Keratinocyte (primary cell): ENCODE measurements at regions not wholly inside any gene's neighbourhood (a gene's known extent, or its start where the extent isn't known, plus 50 kb on each side); places are given as distances from the start of the nearest gene placed in this dataset.
A peak's percentile ranks its signal among the peaks of the same experiment; 100 is the strongest.

Experiments
- DNase-seq: peaks from one replicate; pipeline ENCODE4 v3.0.0-alpha.2; 2011; ENCODE audit warnings: low read depth, missing footprints, low spot score
- FAIRE-seq: peaks from 2 replicates; lab custom pipeline; 2011; peaks lifted over from hg19 to GRCh38; lab: Jason Lieb, UNC
- H2AFZ ChIP-seq: 2 replicates; pipeline ENCODE4 v1.6.0; 2012; ENCODE audit warnings: low read length, control low read depth, inconsistent platforms; ENCODE audit not compliant: control insufficient read depth
- H3K27ac ChIP-seq: 2 replicates; pipeline ENCODE4 v1.5.1; 2011; ENCODE audit warnings: low read length; ENCODE audit not compliant: control insufficient read depth, insufficient read depth
- H3K27me3 ChIP-seq: 3 replicates; pipeline ENCODE4 v1.6.0; 2011; ENCODE audit warnings: low read length; ENCODE audit not compliant: control insufficient read depth, insufficient read depth; ENCODE audit errors: extremely low read depth
- H3K36me3 ChIP-seq, 2 experiments: 2 replicates in 1 of 2; 3 replicates in 1 of 2; pipeline ENCODE4 v1.5.1; 2011; ENCODE audit warnings: low read length in 2 of 2, mild to moderate bottlenecking in 1 of 2; ENCODE audit not compliant: control insufficient read depth in 2 of 2, insufficient read depth in 2 of 2; ENCODE audit errors: extremely low read depth in 1 of 2
- H3K4me1 ChIP-seq: 3 replicates; pipeline ENCODE4 v1.5.1; 2011; ENCODE audit warnings: low read length; ENCODE audit not compliant: control insufficient read depth, insufficient read depth; ENCODE audit errors: extremely low read depth
- H3K4me2 ChIP-seq: 3 replicates; pipeline ENCODE4 v1.6.0; 2011; ENCODE audit warnings: low read depth, low read length; ENCODE audit not compliant: control insufficient read depth, insufficient read depth; ENCODE audit errors: extremely low read depth
- H3K4me3 ChIP-seq, 3 experiments: fragments of 200-600 bp in 1 of 3; sonication (generic) in 1 of 3; 2 replicates in 2 of 3; 3 replicates in 1 of 3; pipeline ENCODE4 v1.5.1; 2011 to 2016; ENCODE audit warnings: low read length in 3 of 3, mild to moderate bottlenecking in 3 of 3, control low read depth in 2 of 3, inconsistent platforms in 1 of 3, low read depth in 1 of 3, mixed read lengths in 1 of 3, mixed run types in 1 of 3, moderate library complexity in 1 of 3; ENCODE audit not compliant: control insufficient read depth in 2 of 3, insufficient read depth in 2 of 3; ENCODE audit errors: extremely low read depth in 1 of 3
- H3K79me2 ChIP-seq: 2 replicates; pipeline ENCODE4 v1.6.0; 2012; ENCODE audit warnings: low read length; ENCODE audit not compliant: control insufficient read depth, insufficient read depth
- H3K9ac ChIP-seq: 3 replicates; pipeline ENCODE4 v1.6.0; 2011; ENCODE audit warnings: low read length; ENCODE audit not compliant: control insufficient read depth, insufficient read depth; ENCODE audit errors: extremely low read depth
- H3K9me1 ChIP-seq: 3 replicates; pipeline ENCODE4 v1.6.0; 2011; ENCODE audit warnings: low read length; ENCODE audit not compliant: control insufficient read depth, insufficient read depth; ENCODE audit errors: extremely low read depth
- H3K9me3 ChIP-seq: 2 replicates; pipeline ENCODE4 v1.5.1; 2012; ENCODE audit warnings: low read depth, low read length; ENCODE audit not compliant: control insufficient read depth
- H4K20me1 ChIP-seq: 3 replicates; pipeline ENCODE4 v1.6.0; 2011; ENCODE audit warnings: low read length; ENCODE audit not compliant: control insufficient read depth, insufficient read depth; ENCODE audit errors: extremely low read depth
- EZH2 ChIP-seq: IDR thresholded peaks from one replicate; pipeline ENCODE4 v1.6.1; 2012; ENCODE audit warnings: inconsistent platforms, mild to moderate bottlenecking, low read length, moderate library complexity
- dilution Hi-C: fragments of 300-500 bp; cut with MboI; formaldehyde crosslinking; loops from one replicate; pipeline ENCODE4 v1.7.0; 2020; ENCODE audit warnings: low sequenced_read_pairs; ENCODE audit not compliant: extremely low pct_ligation_motif_present
- TF ChIP-seq, protein P1 (sequence below), 3 experiments: IDR thresholded peaks in 1 of 3; conservative IDR thresholded peaks in 1 of 3; optimal IDR thresholded peaks in 1 of 3; 2 replicates in 2 of 3; 3 replicates in 1 of 3; pipeline versions ENCODE3 to v1.5.1; 2011; ENCODE audit warnings: low read length in 3 of 3, mild to moderate bottlenecking in 3 of 3, moderate library complexity in 2 of 3, control low read depth in 1 of 3, inconsistent platforms in 1 of 3; ENCODE audit not compliant: insufficient read depth in 2 of 3; ENCODE audit errors: extremely low read depth in 1 of 3

DNA sequence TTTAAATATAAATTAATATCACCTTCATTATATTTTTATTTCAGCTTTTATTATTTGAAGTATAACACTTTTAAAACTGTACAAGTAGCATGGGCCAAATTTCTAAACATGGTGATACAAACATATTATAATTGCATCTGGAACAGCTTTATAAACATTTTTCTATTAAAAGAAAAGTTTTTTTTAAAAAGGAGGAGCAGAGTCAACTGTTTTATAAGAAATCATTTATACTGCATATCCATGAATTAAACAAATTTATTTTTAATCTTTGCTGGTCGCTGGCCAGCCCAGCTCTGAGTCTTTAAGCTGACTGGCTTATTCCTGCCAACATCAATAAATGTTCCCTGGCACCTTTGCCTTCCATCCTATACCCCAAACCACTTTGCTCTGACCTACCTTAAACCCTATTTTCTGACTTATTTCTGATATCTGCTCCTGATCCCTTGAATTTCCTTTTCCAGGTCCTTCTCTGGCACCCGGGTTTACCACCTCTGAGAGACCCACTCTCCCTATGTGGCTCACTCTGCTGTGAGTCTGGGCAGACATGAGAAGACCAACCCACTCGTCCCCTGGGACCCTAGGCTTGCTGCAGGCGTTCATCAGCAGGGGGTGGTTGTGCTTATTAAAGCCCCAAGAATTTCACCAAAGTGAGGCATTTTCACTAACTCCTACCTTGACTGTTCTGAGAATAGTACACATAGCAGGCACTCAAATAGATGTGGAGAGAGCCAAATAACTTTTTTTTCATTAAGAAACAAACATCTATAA lies 220.3 kb downstream of the KLF12 start:
- Histone ChIP-seq H3K4me3 (no peak overlapping the region), H2AFZ (no peak overlapping the region), H3K4me2 (no peak overlapping the region), H3K79me2 (no peaks in the 10 kb centered on the region), H3K9me3 (no peaks in the 10 kb centered on the region), H4K20me1 (no peaks in the 10 kb centered on the region), H3K27ac (no peak overlapping the region), H3K27me3 (no peaks in the 10 kb centered on the region), H3K4me1 (peaks cover 5% of the 10 kb centered on the region), H3K36me3 (no peaks in the 10 kb centered on the region), H3K9me1 (no peaks in the 10 kb centered on the region), H3K9ac (no peak overlapping the region)
- no peak for FAIRE-seq
- dilution Hi-C loops = no loop called here
- no peak for TF ChIP-seq EZH2
- TF ChIP-seq, protein P1, sequence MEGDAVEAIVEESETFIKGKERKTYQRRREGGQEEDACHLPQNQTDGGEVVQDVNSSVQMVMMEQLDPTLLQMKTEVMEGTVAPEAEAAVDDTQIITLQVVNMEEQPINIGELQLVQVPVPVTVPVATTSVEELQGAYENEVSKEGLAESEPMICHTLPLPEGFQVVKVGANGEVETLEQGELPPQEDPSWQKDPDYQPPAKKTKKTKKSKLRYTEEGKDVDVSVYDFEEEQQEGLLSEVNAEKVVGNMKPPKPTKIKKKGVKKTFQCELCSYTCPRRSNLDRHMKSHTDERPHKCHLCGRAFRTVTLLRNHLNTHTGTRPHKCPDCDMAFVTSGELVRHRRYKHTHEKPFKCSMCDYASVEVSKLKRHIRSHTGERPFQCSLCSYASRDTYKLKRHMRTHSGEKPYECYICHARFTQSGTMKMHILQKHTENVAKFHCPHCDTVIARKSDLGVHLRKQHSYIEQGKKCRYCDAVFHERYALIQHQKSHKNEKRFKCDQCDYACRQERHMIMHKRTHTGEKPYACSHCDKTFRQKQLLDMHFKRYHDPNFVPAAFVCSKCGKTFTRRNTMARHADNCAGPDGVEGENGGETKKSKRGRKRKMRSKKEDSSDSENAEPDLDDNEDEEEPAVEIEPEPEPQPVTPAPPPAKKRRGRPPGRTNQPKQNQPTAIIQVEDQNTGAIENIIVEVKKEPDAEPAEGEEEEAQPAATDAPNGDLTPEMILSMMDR (optimal IDR thresholded peaks at IDR 0.05 in 1 of 3, IDR thresholded peaks at IDR 0.05 in 1 of 3, conservative IDR thresholded peaks at IDR 0.05 in 1 of 3; ENCODE audit: extremely low read depth in 1 of 3, insufficient read depth in 2 of 3, low read length in 3 of 3) = no peak
- no peak for DNase-seq

DNA sequence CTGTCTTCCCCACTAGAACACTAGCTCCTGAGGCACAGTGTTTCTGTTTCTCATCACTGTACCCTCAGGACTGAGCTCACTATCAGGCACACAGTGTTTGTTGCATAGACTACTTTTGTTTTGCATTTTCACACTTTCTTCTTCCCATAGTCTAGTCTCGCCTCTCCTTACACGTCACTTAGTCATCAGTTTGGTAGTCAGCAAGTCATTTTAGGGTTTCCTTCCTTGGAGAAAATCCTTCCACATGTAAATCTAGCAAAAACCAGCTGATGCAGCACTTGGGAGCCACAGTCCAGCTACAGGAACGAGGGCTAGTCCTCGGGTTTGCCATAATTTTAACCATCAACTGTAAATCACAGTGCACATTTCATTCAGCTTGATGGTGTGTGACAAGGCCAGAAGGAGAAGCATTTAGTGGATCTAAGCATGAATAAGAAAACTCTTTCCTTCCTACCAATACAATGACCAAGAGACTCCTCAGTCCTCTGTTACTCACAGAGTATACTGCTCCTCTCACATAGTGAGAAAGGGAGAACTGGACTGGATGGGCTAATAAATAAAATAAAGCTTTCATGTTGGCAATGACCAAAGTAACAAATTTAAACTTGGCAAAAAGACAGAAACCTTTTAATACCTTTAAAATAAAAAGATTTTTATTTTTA lies 221.0 kb downstream of the KLF12 start:
- no peak overlapping the region for H2AFZ ChIP-seq
- peaks cover 5% of the 10 kb centered on the region for H3K4me1 ChIP-seq
- H3K4me3 ChIP-seq = no peak overlapping the region
- H3K9me3 ChIP-seq = no peaks in the 10 kb centered on the region
- FAIRE-seq (peak; percentile 69), DNase-seq (no peak)
- no peak for TF ChIP-seq EZH2
- TF ChIP-seq, protein P1 (optimal IDR thresholded peaks at IDR 0.05 in 1 of 3, IDR thresholded peaks at IDR 0.05 in 1 of 3, conservative IDR thresholded peaks at IDR 0.05 in 1 of 3; ENCODE audit: extremely low read depth in 1 of 3, insufficient read depth in 2 of 3, low read length in 3 of 3) = no peak
- no peak overlapping the region for H3K4me2 ChIP-seq
- H3K79me2 ChIP-seq = no peaks in the 10 kb centered on the region
- H3K9me1 ChIP-seq = no peaks in the 10 kb centered on the region
- H3K36me3 ChIP-seq = no peaks in the 10 kb centered on the region
- H3K27me3 ChIP-seq = no peaks in the 10 kb centered on the region
- no peak overlapping the region for H3K27ac ChIP-seq
- no peak overlapping the region for H3K9ac ChIP-seq
- dilution Hi-C loops = no loop called here
- H4K20me1 ChIP-seq = no peaks in the 10 kb centered on the region
